ENCODE measurements at regions not wholly inside any gene's neighbourhood (a gene's known extent, or its start where the extent isn't known, plus 50 kb on each side); places are given as distances from the start of the nearest gene placed in this dataset.

- TF ChIP-seq, protein P1, sequence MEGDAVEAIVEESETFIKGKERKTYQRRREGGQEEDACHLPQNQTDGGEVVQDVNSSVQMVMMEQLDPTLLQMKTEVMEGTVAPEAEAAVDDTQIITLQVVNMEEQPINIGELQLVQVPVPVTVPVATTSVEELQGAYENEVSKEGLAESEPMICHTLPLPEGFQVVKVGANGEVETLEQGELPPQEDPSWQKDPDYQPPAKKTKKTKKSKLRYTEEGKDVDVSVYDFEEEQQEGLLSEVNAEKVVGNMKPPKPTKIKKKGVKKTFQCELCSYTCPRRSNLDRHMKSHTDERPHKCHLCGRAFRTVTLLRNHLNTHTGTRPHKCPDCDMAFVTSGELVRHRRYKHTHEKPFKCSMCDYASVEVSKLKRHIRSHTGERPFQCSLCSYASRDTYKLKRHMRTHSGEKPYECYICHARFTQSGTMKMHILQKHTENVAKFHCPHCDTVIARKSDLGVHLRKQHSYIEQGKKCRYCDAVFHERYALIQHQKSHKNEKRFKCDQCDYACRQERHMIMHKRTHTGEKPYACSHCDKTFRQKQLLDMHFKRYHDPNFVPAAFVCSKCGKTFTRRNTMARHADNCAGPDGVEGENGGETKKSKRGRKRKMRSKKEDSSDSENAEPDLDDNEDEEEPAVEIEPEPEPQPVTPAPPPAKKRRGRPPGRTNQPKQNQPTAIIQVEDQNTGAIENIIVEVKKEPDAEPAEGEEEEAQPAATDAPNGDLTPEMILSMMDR (conservative IDR thresholded peaks at IDR 0.05; ENCODE audit: low read depth, low read length): no peak
- no peak for TF ChIP-seq EZH2phosphoT487 (IDR thresholded peaks at IDR 0.05; ENCODE audit: borderline replicate concordance, low read length)
Observed at GRCh38 chr6:62474793-62475192, 188.8 kb upstream of the KHDRBS2 start.
